MM.1S (cell line): ENCODE measurements at regions not wholly inside any gene's neighbourhood (a gene's known extent, or its start where the extent isn't known, plus 50 kb on each side); places are given as distances from the start of the nearest gene placed in this dataset.

Experiments used
- EZH2 ChIP-seq: fragments of 300-600 bp; sonication (generic); optimal IDR thresholded peaks from 2 replicates; pipeline ENCODE3; 2017; ENCODE audit warnings: low read depth, mild to moderate bottlenecking, antibody characterized with exemption, low read length, mixed read lengths
- EZH2phosphoT487 ChIP-seq: fragments of 300-600 bp; sonication (generic); IDR thresholded peaks from 2 replicates; pipeline ENCODE4 v1.6.1; 2018; ENCODE audit warnings: antibody characterized with exemption, low read length
- TF ChIP-seq, protein P1 (sequence below): fragments of 300-600 bp; sonication (generic); IDR thresholded peaks from 2 replicates; pipeline ENCODE4 v1.5.1; 2016; ENCODE audit warnings: antibody characterized with exemption, low read length, mixed read lengths

GRCh38 chr2:217398860-217399259 lies 539.0 kb upstream of the TNP1 start:
- TF ChIP-seq, protein P1, sequence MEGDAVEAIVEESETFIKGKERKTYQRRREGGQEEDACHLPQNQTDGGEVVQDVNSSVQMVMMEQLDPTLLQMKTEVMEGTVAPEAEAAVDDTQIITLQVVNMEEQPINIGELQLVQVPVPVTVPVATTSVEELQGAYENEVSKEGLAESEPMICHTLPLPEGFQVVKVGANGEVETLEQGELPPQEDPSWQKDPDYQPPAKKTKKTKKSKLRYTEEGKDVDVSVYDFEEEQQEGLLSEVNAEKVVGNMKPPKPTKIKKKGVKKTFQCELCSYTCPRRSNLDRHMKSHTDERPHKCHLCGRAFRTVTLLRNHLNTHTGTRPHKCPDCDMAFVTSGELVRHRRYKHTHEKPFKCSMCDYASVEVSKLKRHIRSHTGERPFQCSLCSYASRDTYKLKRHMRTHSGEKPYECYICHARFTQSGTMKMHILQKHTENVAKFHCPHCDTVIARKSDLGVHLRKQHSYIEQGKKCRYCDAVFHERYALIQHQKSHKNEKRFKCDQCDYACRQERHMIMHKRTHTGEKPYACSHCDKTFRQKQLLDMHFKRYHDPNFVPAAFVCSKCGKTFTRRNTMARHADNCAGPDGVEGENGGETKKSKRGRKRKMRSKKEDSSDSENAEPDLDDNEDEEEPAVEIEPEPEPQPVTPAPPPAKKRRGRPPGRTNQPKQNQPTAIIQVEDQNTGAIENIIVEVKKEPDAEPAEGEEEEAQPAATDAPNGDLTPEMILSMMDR: no peak
- TF ChIP-seq EZH2phosphoT487: no peak
- no peak for TF ChIP-seq EZH2
